ENCODE measurements at regions not wholly inside any gene's neighbourhood (a gene's known extent, or its start where the extent isn't known, plus 50 kb on each side); places are given as distances from the start of the nearest gene placed in this dataset.

GRCh38 chr15:62591842-62592838, 427.1 kb upstream of the C2CD4B start:
- no peak for DNase-seq

GRCh38 chr15:62592920-62593319, 427.8 kb upstream of the C2CD4B start:
- DNase-seq, result no peak

- no peak for DNase-seq
Observed at GRCh38 chr15:62593681-62594399, 428.8 kb upstream of the C2CD4B start.

GRCh38 chr15:62598217-62598616, 433.1 kb upstream of the C2CD4B start:
- DNase-seq, result no peak

GRCh38 chr15:62599791-62600777, 435.0 kb upstream of the C2CD4B start:
- DNase-seq, result no peak

GRCh38 chr15:62601777-62602545, 436.9 kb upstream of the C2CD4B start:
- DNase-seq, result no peak

GRCh38 chr15:62603742-62604141, 438.7 kb upstream of the C2CD4B start:
- DNase-seq, result no peak

GRCh38 chr15:62605282-62605681, 437.3 kb upstream of the TPM1 start:
- no peak for DNase-seq

GRCh38 chr15:62606376-62607113, 436.0 kb upstream of the TPM1 start:
- DNase-seq, result no peak

GRCh38 chr15:62607114-62607462, 435.5 kb upstream of the TPM1 start:
- DNase-seq, result no peak

GRCh38 chr15:62607643-62608042, 434.9 kb upstream of the TPM1 start:
- DNase-seq, result no peak

GRCh38 chr15:62608369-62608768, 434.2 kb upstream of the TPM1 start:
- no peak for DNase-seq

GRCh38 chr15:62610265-62610869, 432.2 kb upstream of the TPM1 start:
- DNase-seq, result no peak

GRCh38 chr15:62611002-62611401, 431.5 kb upstream of the TPM1 start:
- no peak for DNase-seq

GRCh38 chr15:62612183-62612733, 430.3 kb upstream of the TPM1 start:
- DNase-seq, result no peak

- DNase-seq, result no peak
Observed at GRCh38 chr15:62612771-62613170, 429.8 kb upstream of the TPM1 start.

GRCh38 chr15:62616746-62617145, 425.8 kb upstream of the TPM1 start:
- no peak for DNase-seq

GRCh38 chr15:62617741-62618140, 424.8 kb upstream of the TPM1 start:
- DNase-seq, result no peak

- DNase-seq, result no peak
Observed at GRCh38 chr15:62618432-62618831, 424.1 kb upstream of the TPM1 start.

- DNase-seq, result no peak
Observed at GRCh38 chr15:62618846-62619504, 423.6 kb upstream of the TPM1 start.
